ENCODE measurements at regions not wholly inside any gene's neighbourhood (a gene's known extent, or its start where the extent isn't known, plus 50 kb on each side); places are given as distances from the start of the nearest gene placed in this dataset.

DNA sequence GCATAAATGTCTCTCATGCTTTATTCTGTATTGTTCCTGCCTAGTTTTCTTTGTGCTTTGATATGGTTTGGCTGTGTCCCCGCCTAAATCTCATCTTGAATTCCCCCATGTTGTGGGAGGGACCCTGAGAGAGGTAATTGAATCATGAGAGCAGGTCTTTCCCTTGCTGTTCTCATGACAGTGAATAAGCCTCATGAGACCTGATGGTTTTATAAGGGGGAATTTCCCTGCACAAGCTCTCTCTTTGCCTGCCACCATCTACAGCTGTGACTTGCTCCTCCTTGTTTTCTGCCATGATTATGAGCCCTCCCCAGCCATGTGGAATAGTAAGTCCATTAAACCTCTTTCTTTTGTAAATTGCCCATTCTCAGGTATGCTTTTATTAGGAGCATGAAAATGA lies 1596.6 kb downstream of the SI start:
- FAIRE-seq, result no peak
- Histone ChIP-seq H3K79me2 (ENCODE audit: control insufficient read depth, insufficient read depth, low read length) (no peaks in the 10 kb centered on the region), H3K27me3 (ENCODE audit: control insufficient read depth in 2 of 2, insufficient read depth in 2 of 2, low read length in 2 of 2) (no peaks in the 10 kb centered on the region), H2AFZ (ENCODE audit: low read depth, low read length) (no peak overlapping the region), H3K4me2 (ENCODE audit: insufficient read depth, low read length) (no peak overlapping the region), H3K9ac (replicated peaks; ENCODE audit: extremely low read depth, insufficient read depth, low read length) (no peak overlapping the region), H3K9me1 (replicated peaks; ENCODE audit: control insufficient read depth, extremely low read depth, insufficient read depth, low read length) (no peaks in the 10 kb centered on the region), H4K20me1 (replicated peaks; ENCODE audit: control insufficient read depth, extremely low read depth, insufficient read depth, low read length) (no peaks in the 10 kb centered on the region), H3K9me3 (replicated peaks; ENCODE audit: control insufficient read depth, insufficient read depth, low read length) (no peaks in the 10 kb centered on the region), H3K27ac (ENCODE audit: insufficient read depth, low read depth, low read length) (no peak overlapping the region), H3K4me3 (replicated peaks in 1 of 3; ENCODE audit: insufficient read depth in 1 of 3, low read depth in 1 of 3, low read length in 3 of 3) (no peak overlapping the region), H3K36me3 (ENCODE audit: control insufficient read depth in 2 of 2, extremely low read depth in 1 of 2, insufficient read depth in 2 of 2, low read length in 2 of 2) (no peaks in the 10 kb centered on the region), H3K4me1 (ENCODE audit: control insufficient read depth, extremely low read depth, insufficient read depth, low read length) (no peaks in the 10 kb centered on the region)
- TF ChIP-seq POLR2AphosphoS5 (IDR thresholded peaks at IDR 0.05; ENCODE audit: insufficient read depth, low read depth, low read length) (no peak), FOS (IDR thresholded peaks at IDR 0.05; ENCODE audit: borderline replicate concordance, insufficient read depth, low read length) (no peak), JUN (IDR thresholded peaks at IDR 0.05; ENCODE audit: borderline replicate concordance, insufficient read depth, insufficient read length, low read depth) (no peak)
- TF ChIP-seq, protein P1, sequence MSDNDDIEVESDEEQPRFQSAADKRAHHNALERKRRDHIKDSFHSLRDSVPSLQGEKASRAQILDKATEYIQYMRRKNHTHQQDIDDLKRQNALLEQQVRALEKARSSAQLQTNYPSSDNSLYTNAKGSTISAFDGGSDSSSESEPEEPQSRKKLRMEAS (IDR thresholded peaks at IDR 0.05; ENCODE audit: insufficient read depth, insufficient read length), result no peak
- no TSS peak for BruUV-seq (replicated peaks)
- ChIA-PET CTCF (no interaction called here), POLR2A (no interaction called here)
- no peak for DNase-seq (ENCODE audit: low read depth, low spot score)
- dilution Hi-C loops (cut with MboI; ENCODE audit: extremely low pct_ligation_motif_present, low sequenced_read_pairs), result no loop called here
- intact Hi-C loops (cut with micrococcal nuclease), result no loop called here

DNA sequence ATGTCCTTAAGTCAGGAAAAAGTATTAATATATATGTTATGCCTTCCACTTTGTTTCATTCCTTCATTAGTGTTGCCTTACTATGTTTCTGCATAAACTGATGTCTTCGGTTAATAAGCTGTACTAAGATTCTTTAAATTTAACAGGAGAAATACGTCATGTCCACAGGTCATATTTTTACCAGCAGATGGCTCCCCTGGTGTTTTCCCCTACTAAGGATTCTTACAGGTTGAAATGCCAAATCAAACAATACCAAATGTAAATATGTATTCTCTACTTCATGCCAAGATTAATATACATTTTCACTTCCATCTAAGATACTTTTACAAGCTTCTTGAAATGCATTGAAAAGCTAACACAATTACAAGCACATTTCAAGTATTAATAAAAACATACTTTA lies 1602.1 kb downstream of the SI start:
- CTCF ChIA-PET, result no interaction called here
- dilution Hi-C loops (cut with MboI; ENCODE audit: extremely low pct_ligation_motif_present, low sequenced_read_pairs), result no loop called here
- H3K27me3 ChIP-seq (ENCODE audit: control insufficient read depth in 2 of 2, insufficient read depth in 2 of 2, low read length in 2 of 2), result no peaks in the 10 kb centered on the region

More for the DNA sequence above, 1602.1 kb downstream of the SI start:
- no peaks in the 10 kb centered on the region for H3K79me2 ChIP-seq (ENCODE audit: control insufficient read depth, insufficient read depth, low read length)
- intact Hi-C loops (cut with micrococcal nuclease), result no loop called here
- no peak overlapping the region for H2AFZ ChIP-seq (ENCODE audit: low read depth, low read length)
- BruUV-seq (replicated peaks), result no TSS peak
- DNase-seq (ENCODE audit: low read depth, low spot score) (no peak), FAIRE-seq (no peak)
- no peak overlapping the region for H3K9ac ChIP-seq (replicated peaks; ENCODE audit: extremely low read depth, insufficient read depth, low read length)
- POLR2A ChIA-PET, result no interaction called here
- TF ChIP-seq, protein P2, sequence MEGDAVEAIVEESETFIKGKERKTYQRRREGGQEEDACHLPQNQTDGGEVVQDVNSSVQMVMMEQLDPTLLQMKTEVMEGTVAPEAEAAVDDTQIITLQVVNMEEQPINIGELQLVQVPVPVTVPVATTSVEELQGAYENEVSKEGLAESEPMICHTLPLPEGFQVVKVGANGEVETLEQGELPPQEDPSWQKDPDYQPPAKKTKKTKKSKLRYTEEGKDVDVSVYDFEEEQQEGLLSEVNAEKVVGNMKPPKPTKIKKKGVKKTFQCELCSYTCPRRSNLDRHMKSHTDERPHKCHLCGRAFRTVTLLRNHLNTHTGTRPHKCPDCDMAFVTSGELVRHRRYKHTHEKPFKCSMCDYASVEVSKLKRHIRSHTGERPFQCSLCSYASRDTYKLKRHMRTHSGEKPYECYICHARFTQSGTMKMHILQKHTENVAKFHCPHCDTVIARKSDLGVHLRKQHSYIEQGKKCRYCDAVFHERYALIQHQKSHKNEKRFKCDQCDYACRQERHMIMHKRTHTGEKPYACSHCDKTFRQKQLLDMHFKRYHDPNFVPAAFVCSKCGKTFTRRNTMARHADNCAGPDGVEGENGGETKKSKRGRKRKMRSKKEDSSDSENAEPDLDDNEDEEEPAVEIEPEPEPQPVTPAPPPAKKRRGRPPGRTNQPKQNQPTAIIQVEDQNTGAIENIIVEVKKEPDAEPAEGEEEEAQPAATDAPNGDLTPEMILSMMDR (IDR thresholded peaks at IDR 0.05; ENCODE audit: extremely low read depth in 1 of 2, insufficient read depth in 1 of 2, low read depth in 1 of 2, low read length in 2 of 2), result no peak
- no peak for TF ChIP-seq EZH2 (IDR thresholded peaks at IDR 0.05; ENCODE audit: borderline replicate concordance, low read depth, low read length, severe bottlenecking)
- TF ChIP-seq FOS (IDR thresholded peaks at IDR 0.05; ENCODE audit: borderline replicate concordance, insufficient read depth, low read length), result no peak
- no peak for TF ChIP-seq POLR2A (IDR thresholded peaks at IDR 0.05; ENCODE audit: low read depth, low read length)
- no peak for TF ChIP-seq GATA2 (IDR thresholded peaks at IDR 0.05; ENCODE audit: insufficient read depth, insufficient read length, low read depth, low read length)
- TF ChIP-seq, protein P1 (IDR thresholded peaks at IDR 0.05; ENCODE audit: insufficient read depth, insufficient read length), result no peak
- no peak for TF ChIP-seq JUN (IDR thresholded peaks at IDR 0.05; ENCODE audit: borderline replicate concordance, insufficient read depth, insufficient read length, low read depth)
- no peak for TF ChIP-seq POLR2AphosphoS5 (IDR thresholded peaks at IDR 0.05; ENCODE audit: insufficient read depth, low read depth, low read length)
- TF ChIP-seq MYC (IDR thresholded peaks at IDR 0.05; ENCODE audit: low read depth, low read length), result no peak
- H3K4me2 ChIP-seq (ENCODE audit: insufficient read depth, low read length), result no peak overlapping the region
- no peak overlapping the region for H3K4me3 ChIP-seq (replicated peaks in 1 of 3; ENCODE audit: insufficient read depth in 1 of 3, low read depth in 1 of 3, low read length in 3 of 3)
- H3K9me3 ChIP-seq (replicated peaks; ENCODE audit: control insufficient read depth, insufficient read depth, low read length), result peaks cover 2% of the 10 kb centered on the region
- H3K27ac ChIP-seq (ENCODE audit: insufficient read depth, low read depth, low read length), result no peak overlapping the region
- H3K36me3 ChIP-seq (ENCODE audit: control insufficient read depth in 2 of 2, extremely low read depth in 1 of 2, insufficient read depth in 2 of 2, low read length in 2 of 2), result no peaks in the 10 kb centered on the region
- H3K9me1 ChIP-seq (replicated peaks; ENCODE audit: control insufficient read depth, extremely low read depth, insufficient read depth, low read length), result no peaks in the 10 kb centered on the region
- no peaks in the 10 kb centered on the region for H3K4me1 ChIP-seq (ENCODE audit: control insufficient read depth, extremely low read depth, insufficient read depth, low read length)
- H4K20me1 ChIP-seq (replicated peaks; ENCODE audit: control insufficient read depth, extremely low read depth, insufficient read depth, low read length), result no peaks in the 10 kb centered on the region

Data from endothelial cell of umbilical vein (primary cell).